ENCODE measurements at regions not wholly inside any gene's neighbourhood (a gene's known extent, or its start where the extent isn't known, plus 50 kb on each side); places are given as distances from the start of the nearest gene placed in this dataset.
"Not testable (repeated sequence)": the region's sequence is repeated elsewhere in the genome, so short reads cannot be mapped to it uniquely, and the experiment has no call there.

DNA sequence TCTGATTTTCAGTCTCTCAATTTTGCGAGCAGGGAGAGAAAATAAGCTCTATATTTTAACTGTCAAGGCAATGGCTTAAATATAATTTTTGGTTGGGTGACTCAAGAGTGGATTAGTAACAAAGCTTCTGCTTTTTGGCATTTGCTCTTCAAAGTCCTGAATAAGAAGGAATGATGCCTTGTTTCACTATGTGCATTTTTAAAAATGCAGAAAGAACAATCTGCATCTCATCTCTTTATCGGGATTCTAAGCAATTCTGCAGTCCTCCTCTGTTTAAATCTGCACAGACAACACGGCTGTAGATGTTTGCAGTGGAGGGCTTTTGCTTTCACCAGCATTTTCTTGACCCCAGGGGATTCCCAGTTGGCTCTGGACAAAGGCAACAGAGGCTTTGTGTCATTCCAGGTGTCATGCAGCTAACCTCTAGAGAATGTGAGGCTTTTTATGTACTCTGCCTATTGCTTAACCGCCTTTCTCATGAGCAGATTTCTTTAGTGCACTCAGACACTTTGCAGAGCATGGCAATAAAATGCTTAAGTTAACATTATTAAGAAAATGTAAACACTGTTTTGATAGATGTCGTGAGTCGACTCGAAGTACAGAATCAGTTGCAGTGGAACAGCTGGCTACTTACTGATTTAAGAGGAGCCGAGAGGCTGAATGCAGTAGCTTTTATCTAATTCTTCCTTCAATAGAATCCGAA is 783.2 kb upstream of the NEGR1 start:
- no peak for DNase-seq (ENCODE audit: low spot score)

DNA sequence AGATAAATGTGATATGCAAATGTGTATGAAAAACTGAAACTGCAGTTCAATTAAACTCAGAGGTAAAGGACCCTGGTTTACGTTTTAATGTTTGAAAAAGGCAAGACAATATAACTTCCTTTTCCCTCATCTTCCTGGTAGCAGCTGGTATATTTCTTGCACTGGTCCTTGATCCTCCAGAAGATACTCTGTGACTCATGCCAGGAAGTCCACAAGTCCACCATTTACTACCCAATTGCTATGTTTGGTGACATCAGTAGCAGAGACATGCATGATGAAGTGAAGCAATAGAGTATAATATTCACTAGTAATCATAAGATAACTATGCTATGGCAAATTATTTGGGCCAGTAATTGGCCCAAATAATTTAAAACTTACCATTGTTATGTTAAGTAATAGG is 774.5 kb upstream of the NEGR1 start:
- no peak for DNase-seq (ENCODE audit: low spot score)

- DNase-seq (ENCODE audit: low spot score) = no peak
Observed at GRCh38 chr1:73044241-73045036, 762.1 kb upstream of the NEGR1 start.

GRCh38 chr1:73042403-73042802 is 760.1 kb upstream of the NEGR1 start:
- no peak for DNase-seq (ENCODE audit: low spot score)

GRCh38 chr1:73040811-73041210 is 758.5 kb upstream of the NEGR1 start:
- DNase-seq (ENCODE audit: low spot score) = no peak

- DNase-seq (ENCODE audit: low spot score) = no peak
Observed at GRCh38 chr1:73034271-73034670, 751.9 kb upstream of the NEGR1 start.

GRCh38 chr1:73033640-73034039 is 751.3 kb upstream of the NEGR1 start:
- DNase-seq (ENCODE audit: low spot score) = no peak

GRCh38 chr1:73029571-73029970 is 747.2 kb upstream of the NEGR1 start:
- DNase-seq (ENCODE audit: low spot score) = no peak

DNA sequence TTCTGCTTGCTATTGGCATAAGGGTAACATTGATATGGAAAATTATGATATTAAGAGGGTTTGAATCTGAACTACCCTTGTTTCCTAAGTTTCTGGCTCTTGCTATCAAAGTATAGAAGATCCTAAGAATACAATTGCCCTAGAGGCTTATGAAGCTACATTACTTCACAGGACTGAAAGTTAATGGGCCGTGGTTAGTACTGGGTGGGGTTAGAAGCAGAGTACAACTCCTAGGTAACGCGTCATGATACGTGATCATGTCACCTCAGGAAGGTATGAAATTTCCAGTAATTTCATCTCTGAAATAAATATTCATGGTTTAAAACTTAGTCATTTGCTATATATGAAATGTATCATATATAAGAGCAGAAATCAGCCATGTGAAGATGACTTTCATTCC is 743.8 kb upstream of the NEGR1 start:
- DNase-seq (ENCODE audit: low spot score) = no peak

GRCh38 chr1:73009938-73010337 is 727.6 kb upstream of the NEGR1 start:
- DNase-seq (ENCODE audit: low spot score) = no peak

GRCh38 chr1:73009311-73009710 is 727.0 kb upstream of the NEGR1 start:
- DNase-seq (ENCODE audit: low spot score) = no peak

DNA sequence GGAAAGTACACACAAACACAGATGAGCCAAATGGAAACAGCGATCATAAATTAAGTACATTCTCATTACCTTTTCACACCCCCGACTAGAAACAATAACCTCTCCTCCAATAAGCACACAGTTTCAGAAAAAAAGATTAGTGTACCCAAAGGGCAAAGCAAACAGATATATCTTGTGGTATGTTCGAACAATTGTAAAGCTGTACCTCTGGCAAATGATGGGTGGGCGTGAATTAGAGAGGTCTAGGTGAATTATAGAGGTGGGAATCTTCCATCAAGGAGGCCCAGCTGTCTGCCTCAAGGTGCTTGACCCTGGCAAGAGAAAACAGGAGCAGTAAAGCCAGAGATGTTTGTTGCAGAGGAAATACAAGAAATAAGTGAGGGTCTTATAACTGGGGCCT is 715.3 kb upstream of the NEGR1 start:
- DNase-seq (ENCODE audit: low spot score) = no peak

DNA sequence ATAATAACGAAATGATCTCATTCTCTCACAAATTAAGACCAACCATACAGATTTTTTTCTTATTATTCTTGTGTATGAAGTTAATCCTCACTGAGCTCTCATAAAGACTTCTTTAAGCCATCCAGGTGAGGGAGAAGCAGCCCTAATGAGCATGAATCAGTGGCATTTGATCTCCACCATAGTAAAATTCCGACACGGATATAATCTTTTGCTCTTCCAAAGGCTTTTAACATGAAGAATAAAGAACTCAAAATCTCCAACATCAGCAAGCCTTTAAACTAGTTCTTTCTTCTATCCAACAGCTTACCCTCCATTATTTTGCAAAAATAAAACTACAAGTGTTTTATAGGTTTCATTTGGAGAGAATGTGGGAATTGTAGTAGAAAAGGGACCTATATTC is 714.7 kb upstream of the NEGR1 start:
- no peak for DNase-seq (ENCODE audit: low spot score)

GRCh38 chr1:72987871-72988270 is 705.5 kb upstream of the NEGR1 start:
- DNase-seq (ENCODE audit: low spot score) = not testable (repeated sequence)

GRCh38 chr1:72986591-72987290 is 704.4 kb upstream of the NEGR1 start:
- no peak for DNase-seq (ENCODE audit: low spot score)

- not testable (repeated sequence) for DNase-seq (ENCODE audit: low spot score)
Observed at GRCh38 chr1:72985024-72985423, 702.7 kb upstream of the NEGR1 start.

GRCh38 chr1:72983011-72983410 is 700.7 kb upstream of the NEGR1 start:
- not testable (repeated sequence) for DNase-seq (ENCODE audit: low spot score)

DNA sequence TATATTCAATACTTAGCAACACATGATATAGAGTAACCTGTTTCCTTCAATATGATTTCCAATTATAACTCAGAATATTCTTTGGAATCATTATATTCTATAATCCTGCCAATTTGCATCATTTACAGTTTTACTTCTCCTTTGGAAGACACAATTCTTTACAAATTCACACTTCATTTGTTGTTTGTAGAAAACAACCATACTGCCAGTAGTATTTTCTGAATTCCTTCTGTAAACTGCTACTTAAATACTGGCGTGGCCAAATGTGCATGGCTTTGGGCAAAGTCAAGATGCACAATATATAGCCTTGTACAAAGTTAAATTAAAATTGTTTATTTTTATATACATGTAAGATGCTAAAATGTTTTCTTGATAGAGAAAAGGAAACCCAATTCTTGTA is 687.1 kb upstream of the NEGR1 start:
- DNase-seq (ENCODE audit: low spot score) = no peak

- no peak for DNase-seq (ENCODE audit: low spot score)
Observed at GRCh38 chr1:72954943-72955342, 672.6 kb upstream of the NEGR1 start.

DNA sequence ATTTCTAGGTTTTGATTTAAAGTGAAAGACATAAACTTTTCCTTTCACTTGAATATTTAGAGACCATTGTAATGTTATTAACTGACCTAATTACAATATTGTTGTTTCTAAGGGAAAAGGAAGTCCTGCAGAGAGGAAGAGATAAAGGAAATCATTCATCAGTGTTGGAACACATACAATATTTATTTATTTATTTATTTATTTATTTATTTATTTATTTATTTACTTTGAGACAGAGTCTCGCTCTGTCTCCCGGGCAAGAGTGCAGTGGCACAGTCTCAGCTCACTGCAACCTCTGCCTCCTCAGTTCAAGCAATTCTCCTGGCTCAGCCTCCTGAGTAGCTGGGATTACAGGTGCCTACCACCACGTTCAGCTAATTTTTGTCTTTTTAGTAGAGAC is 668.6 kb upstream of the NEGR1 start:
- DNase-seq (ENCODE audit: low spot score) = not testable (repeated sequence)

DNA sequence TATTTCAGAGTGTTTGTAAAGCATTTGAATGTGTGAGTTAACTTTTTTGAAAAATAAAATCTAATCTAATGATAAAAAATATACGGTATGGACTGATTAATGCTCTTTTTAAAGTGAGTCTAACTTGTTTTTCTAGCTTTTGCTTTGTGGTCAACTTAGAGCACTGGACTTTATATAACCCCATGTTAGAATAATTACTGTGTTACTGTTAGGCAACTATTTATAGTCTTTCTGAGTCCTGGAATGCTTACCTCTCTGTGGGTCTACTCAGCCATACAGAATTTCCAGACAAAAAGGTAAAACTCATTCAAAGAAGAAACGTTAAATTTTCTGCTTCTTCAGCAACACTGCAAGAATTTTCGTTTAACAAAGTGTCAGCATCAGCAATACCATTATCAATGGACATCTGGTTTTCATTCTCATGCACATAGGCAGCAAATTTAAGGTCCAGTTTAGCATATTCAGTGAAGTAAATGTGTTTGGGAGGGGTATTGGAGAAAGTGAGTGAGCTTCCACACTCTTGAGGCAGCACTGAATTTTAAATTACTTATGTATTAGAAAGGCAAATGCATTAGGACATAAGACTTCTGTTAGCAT is 664.7 kb upstream of the NEGR1 start:
- no peak for DNase-seq (ENCODE audit: low spot score)

DNA sequence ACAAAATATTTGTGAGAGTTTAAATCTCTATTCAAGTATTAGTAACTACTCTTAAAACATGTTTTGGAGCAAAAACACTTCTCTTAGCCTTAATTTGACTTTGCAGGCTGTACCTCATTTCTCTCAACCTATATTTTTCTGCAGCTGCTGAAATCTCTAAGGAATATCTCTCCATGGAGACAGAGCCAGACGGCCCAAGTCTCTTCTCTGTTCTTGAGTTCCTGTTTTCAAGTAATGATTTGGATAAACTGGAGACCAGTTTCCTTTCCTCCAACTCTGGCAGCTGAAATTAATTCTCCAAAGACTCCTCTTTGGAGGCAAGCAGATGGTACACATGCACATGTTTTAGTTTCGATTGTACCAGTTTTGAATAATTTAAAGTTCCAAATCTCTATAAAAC is 659.7 kb upstream of the NEGR1 start:
- no peak for DNase-seq (ENCODE audit: low spot score)

DNA sequence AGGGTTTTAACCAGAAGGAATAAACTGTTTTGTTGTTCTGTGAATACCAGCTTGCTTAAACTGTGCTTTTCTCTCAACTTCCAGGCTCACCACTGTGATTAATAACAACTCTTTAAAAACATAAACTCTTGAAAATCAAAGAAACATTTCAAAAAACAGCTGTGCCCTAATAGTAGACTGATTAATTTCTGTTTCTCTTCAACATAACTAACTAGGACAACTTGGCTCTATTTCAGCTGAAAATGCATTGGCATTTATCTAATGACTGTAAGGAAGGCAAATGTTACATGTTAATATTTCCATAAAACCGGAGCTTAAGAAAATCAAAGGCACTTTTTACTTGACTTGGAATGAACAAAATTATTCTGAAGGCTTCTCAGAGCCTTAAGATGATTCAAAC is 656.1 kb upstream of the NEGR1 start:
- no peak for DNase-seq (ENCODE audit: low spot score)
